GM13976 (cell line): ENCODE measurements at regions not wholly inside any gene's neighbourhood (a gene's known extent, or its start where the extent isn't known, plus 50 kb on each side); places are given as distances from the start of the nearest gene placed in this dataset.

Experiments used
- DNase-seq: peaks from one replicate; pipeline ENCODE4 v3.0.0; 2012; ENCODE audit warnings: low spot score
- in situ Hi-C: fragments of 300-500 bp; cut with MboI; formaldehyde crosslinking; loops from one replicate; pipeline ENCODE4 v1.12.0; 2022; ENCODE audit warnings: low sequenced_read_pairs, mixed read lengths, inconsistent platforms; ENCODE audit not compliant: unreplicated experiment
- TF ChIP-seq, protein P1 (sequence below): IDR thresholded peaks from 2 replicates; pipeline ENCODE4 v1.5.1; 2012; ENCODE audit warnings: borderline replicate concordance, mild to moderate bottlenecking; ENCODE audit not compliant: insufficient read depth; ENCODE audit errors: extremely low read depth, missing control alignments, control extremely low read depth

DNA sequence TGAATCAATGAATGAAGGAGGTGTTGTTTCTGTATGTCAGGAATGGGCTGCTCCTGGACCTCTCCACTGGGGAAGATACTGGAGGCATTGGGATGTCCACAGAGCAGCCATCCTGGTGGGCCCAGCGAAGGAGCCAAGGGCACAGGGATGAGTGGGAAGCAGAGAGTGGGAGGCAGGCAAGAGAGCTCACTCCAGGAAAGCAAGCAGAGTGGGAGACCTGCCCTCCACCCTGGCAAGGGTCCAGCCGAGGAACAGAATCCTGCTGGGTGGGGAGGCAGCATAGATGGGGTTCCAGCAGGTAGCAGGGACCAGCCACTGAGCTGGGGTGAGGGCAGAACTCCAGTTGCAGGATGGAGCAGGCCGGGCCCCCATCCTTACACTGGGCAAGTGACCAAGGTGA is 71.9 kb upstream of the AMZ2 start:
- in situ Hi-C loops = no loop called here
- no peak for DNase-seq
- TF ChIP-seq, protein P1, sequence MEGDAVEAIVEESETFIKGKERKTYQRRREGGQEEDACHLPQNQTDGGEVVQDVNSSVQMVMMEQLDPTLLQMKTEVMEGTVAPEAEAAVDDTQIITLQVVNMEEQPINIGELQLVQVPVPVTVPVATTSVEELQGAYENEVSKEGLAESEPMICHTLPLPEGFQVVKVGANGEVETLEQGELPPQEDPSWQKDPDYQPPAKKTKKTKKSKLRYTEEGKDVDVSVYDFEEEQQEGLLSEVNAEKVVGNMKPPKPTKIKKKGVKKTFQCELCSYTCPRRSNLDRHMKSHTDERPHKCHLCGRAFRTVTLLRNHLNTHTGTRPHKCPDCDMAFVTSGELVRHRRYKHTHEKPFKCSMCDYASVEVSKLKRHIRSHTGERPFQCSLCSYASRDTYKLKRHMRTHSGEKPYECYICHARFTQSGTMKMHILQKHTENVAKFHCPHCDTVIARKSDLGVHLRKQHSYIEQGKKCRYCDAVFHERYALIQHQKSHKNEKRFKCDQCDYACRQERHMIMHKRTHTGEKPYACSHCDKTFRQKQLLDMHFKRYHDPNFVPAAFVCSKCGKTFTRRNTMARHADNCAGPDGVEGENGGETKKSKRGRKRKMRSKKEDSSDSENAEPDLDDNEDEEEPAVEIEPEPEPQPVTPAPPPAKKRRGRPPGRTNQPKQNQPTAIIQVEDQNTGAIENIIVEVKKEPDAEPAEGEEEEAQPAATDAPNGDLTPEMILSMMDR = no peak

DNA sequence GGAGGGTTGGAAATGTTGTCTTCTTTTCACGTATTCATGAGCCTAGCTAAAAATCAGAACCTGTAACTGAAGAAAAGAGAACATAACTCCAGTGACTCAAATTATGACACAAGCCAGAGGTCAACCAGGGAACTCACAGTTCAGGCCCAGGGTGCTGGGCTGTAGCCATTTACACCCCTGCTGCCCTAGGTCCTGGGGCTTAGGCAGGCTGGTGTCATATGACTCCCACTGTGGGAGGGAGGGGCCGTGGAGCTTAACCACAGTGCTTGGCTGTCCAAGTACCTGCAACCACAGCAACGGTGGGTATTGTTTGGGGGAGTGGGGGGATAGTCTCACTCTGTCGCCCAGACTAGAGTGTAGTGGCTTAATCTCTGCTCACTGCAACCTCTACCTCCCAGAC is 71.1 kb upstream of the AMZ2 start:
- DNase-seq = no peak
- TF ChIP-seq, protein P1 = no peak
- in situ Hi-C loops = no loop called here

DNA sequence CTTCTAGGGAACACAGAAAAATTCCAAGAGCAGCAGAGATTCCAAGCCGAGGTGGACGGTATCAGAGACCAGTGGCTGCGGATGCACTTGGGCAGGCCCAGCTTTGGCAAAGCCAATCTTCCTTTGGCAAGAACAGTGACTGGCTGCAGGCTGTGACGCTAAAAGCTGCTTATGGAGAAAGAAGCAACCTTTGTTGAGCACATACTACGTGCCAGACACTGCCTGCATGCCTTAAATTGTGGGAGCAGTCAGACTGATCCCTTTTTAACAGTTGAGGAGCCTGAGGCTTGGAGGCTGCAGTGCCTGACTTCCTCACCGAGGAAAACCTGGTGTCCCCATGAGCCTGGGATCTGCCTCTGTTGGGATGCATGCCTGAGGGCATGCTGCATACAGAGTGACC is 69.0 kb upstream of the AMZ2 start:
- TF ChIP-seq, protein P1 = no peak
- DNase-seq = no peak
- in situ Hi-C loops = no loop called here

DNA sequence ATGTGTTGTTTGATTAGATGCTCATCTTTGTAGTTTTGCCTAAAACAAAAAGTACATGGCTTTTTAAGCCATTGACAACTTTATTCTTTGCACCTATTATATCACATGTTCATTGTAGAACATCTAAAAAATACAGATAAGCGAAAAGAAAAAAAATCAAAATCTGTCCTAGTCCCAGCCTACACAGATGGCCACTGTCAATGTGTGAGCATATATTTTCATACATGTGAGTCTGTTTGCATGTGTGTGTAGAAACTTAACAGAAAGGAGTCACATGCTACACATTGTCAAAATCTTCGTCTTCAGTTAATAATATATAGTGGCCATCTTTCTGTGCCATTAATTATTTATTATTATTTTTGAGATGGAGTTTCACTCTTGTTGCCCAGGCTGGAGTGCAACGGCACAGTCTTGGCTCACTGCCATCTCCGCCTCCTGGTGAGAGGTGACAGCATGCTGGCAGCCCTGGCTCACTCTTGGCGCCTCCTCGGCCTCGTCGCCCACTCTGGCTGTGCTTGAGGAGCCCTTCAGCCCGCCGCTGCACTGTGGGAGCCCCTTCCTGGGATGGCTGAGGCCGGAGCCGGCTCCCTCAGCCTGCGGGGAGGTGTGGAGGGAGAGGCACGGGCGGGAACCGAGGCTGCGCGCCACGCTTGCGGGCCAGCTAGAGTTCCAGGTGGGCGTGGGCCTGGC is 68.5 kb upstream of the AMZ2 start:
- TF ChIP-seq, protein P1 = no peak
- DNase-seq = no peak
- in situ Hi-C loops = no loop called here

DNA sequence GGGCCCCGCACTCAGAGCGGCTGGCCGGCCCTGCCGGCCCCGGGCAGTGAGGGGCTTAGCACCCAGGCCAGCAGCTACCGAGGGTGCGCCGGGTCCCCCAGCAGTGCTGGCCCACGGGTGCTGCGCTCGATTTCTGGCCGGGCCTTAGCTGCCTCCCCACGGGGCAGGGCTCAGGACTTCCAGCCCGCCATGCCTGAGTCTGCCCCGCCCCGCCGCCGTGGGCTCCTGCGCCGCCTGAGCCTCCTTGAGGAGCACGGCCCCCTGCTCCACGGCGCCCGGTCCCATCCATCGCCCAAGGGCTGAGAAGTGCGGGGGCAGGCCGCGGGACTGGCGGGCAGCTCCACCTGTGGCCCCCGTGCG is 67.9 kb upstream of the AMZ2 start:
- no peak for DNase-seq
- TF ChIP-seq, protein P1 = no peak
- in situ Hi-C loops = no loop called here

DNA sequence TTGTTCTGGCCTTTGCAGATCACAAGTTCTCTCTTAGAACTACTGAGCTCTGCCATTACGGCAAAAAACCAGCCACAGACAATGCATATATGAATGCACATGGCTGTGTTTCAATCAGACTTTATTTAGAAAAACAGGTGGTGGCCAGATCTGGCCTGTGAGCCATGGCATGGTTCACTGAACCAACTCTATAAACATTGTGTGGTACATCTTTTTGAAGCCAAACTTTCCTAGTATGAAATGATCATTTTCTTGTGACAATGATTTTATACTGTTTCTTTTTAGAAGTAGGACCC is 65.9 kb upstream of the AMZ2 start:
- in situ Hi-C loops = no loop called here
- DNase-seq = no peak
- TF ChIP-seq, protein P1 = no peak

DNA sequence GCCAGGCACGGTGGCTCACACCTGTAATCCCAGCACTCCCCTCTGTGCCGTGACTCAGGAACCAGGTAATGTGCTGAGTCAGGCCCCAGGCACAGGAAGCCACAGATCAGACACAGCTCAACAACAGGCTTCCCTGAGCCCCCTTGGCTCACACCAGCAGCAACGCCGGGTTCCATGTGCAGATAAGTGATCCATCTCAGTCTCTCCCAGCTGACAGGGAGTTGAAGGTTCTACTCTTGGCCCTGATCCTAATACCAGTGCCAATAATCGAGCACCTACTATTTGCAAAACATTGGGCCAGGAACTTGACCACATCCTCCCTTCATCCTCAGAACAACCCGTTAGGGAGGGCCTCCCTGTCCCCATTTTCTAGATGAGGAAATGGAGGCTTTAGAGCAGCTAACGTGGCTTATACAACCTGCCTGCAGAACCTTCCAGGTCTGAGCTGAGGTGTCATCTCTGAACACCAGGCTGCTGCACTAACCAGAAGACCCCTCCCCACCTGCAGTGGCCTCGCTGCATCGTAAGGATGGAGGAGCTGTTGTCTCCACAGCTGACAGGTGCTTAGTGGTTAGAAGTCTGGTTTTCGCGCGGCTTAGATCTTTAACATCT is 64.8 kb upstream of the AMZ2 start:
- in situ Hi-C loops = no loop called here
- TF ChIP-seq, protein P1 = no peak

More for the DNA sequence above, 64.8 kb upstream of the AMZ2 start:
- peak; percentile 60 for DNase-seq
